ENCODE measurements at regions not wholly inside any gene's neighbourhood (a gene's known extent, or its start where the extent isn't known, plus 50 kb on each side); places are given as distances from the start of the nearest gene placed in this dataset.

DNA sequence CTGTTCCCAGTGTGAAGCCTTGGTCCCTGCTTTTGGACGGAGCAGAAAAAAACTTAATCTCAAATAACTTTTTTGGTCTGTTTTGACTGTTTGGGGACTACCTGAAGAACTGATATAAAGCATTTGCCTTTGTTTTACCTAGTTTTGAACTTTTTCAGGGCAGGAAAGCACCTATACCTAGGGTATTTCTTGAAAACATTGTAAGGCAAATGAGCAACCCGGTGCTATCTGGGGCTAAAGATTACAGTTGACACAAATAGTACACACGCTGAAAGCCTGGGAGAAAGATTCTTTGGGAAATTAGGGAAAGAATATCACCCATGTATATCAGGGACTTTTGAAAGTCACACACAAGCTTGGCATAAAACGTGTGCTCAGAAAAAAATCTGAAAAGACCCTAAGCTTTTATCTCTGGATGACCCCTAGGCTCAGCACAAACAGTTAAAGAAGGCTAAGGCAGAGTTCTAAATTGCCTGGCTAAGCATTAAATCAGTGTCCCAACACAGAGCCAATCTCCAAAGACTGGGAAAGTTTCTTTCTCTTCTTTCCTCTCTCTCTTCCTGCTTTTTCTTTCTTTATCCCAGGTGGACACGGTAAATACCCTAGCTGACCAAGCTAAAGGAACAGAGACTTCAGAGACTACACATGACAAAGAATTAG is 389.8 kb downstream of the SH2D4B start:
- TF ChIP-seq, protein P1, sequence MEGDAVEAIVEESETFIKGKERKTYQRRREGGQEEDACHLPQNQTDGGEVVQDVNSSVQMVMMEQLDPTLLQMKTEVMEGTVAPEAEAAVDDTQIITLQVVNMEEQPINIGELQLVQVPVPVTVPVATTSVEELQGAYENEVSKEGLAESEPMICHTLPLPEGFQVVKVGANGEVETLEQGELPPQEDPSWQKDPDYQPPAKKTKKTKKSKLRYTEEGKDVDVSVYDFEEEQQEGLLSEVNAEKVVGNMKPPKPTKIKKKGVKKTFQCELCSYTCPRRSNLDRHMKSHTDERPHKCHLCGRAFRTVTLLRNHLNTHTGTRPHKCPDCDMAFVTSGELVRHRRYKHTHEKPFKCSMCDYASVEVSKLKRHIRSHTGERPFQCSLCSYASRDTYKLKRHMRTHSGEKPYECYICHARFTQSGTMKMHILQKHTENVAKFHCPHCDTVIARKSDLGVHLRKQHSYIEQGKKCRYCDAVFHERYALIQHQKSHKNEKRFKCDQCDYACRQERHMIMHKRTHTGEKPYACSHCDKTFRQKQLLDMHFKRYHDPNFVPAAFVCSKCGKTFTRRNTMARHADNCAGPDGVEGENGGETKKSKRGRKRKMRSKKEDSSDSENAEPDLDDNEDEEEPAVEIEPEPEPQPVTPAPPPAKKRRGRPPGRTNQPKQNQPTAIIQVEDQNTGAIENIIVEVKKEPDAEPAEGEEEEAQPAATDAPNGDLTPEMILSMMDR (IDR thresholded peaks at IDR 0.05; ENCODE audit: poor library complexity), result no peak
- no peak for TF ChIP-seq EZH2phosphoT487 (IDR thresholded peaks at IDR 0.05; ENCODE audit: low read depth, severe bottlenecking, unreplicated experiment)
